Pulmonary artery endothelial cell (primary cell): ENCODE measurements at regions not wholly inside any gene's neighbourhood (a gene's known extent, or its start where the extent isn't known, plus 50 kb on each side); places are given as distances from the start of the nearest gene placed in this dataset.

ENCODE experiments used
- DNase-seq: peaks from one replicate; pipeline ENCODE4 v3.0.0-alpha.2; 2011; ENCODE audit warnings: low read depth, low spot score

GRCh38 chr5:92809855-92810465, 771.1 kb downstream of the NR2F1-AS1 start:
- DNase-seq = no peak

GRCh38 chr5:92808474-92808873, 772.5 kb downstream of the NR2F1-AS1 start:
- DNase-seq = no peak

- DNase-seq = no peak
Measured at GRCh38 chr5:92807085-92807484, 773.9 kb downstream of the NR2F1-AS1 start.

GRCh38 chr5:92805446-92805845, 775.6 kb downstream of the NR2F1-AS1 start:
- DNase-seq = no peak

GRCh38 chr5:92801911-92802310, 779.1 kb downstream of the NR2F1-AS1 start:
- DNase-seq = no peak

- DNase-seq = no peak
Measured at GRCh38 chr5:92800365-92800764, 780.7 kb downstream of the NR2F1-AS1 start.

GRCh38 chr5:92795633-92796032, 785.4 kb downstream of the NR2F1-AS1 start:
- DNase-seq = no peak

GRCh38 chr5:92780057-92780456, 801.0 kb downstream of the NR2F1-AS1 start:
- DNase-seq = no peak

- no peak for DNase-seq
Measured at GRCh38 chr5:92779536-92779935, 801.5 kb downstream of the NR2F1-AS1 start.

- DNase-seq = no peak
Measured at GRCh38 chr5:92778261-92778660, 802.8 kb downstream of the NR2F1-AS1 start.

GRCh38 chr5:92777421-92777820, 803.6 kb downstream of the NR2F1-AS1 start:
- no peak for DNase-seq

GRCh38 chr5:92775711-92776615, 805.1 kb downstream of the NR2F1-AS1 start:
- no peak for DNase-seq

- no peak for DNase-seq
Measured at GRCh38 chr5:92769978-92770377, 811.0 kb downstream of the NR2F1-AS1 start.

GRCh38 chr5:92761585-92761984, 819.4 kb downstream of the NR2F1-AS1 start:
- no peak for DNase-seq

- no peak for DNase-seq
Measured at GRCh38 chr5:92760550-92760949, 820.5 kb downstream of the NR2F1-AS1 start.

- DNase-seq = no peak
Measured at GRCh38 chr5:92758552-92758951, 822.5 kb downstream of the NR2F1-AS1 start.

GRCh38 chr5:92749943-92750342, 831.1 kb downstream of the NR2F1-AS1 start:
- DNase-seq = no peak

GRCh38 chr5:92748072-92748676, 832.8 kb downstream of the NR2F1-AS1 start:
- DNase-seq = no peak

GRCh38 chr5:92741906-92742305, 839.1 kb downstream of the NR2F1-AS1 start:
- no peak for DNase-seq

GRCh38 chr5:92734211-92734940, 846.6 kb downstream of the NR2F1-AS1 start:
- DNase-seq = no peak

GRCh38 chr5:92730486-92730885, 850.5 kb downstream of the NR2F1-AS1 start:
- no peak for DNase-seq

- no peak for DNase-seq
Measured at GRCh38 chr5:92729088-92729487, 851.9 kb downstream of the NR2F1-AS1 start.
